ENCODE measurements at regions not wholly inside any gene's neighbourhood (a gene's known extent, or its start where the extent isn't known, plus 50 kb on each side); places are given as distances from the start of the nearest gene placed in this dataset.
"Not testable (repeated sequence)": the region's sequence is repeated elsewhere in the genome, so short reads cannot be mapped to it uniquely, and the experiment has no call there.

- intact Hi-C loops (cut with DNase I; ENCODE audit: low total_unique reads) = loop anchor here (10.0 kb wide), 1 partner anchor 281 kb away; no protein-coding TSS in a partner anchor
- TF ChIP-seq EP300 (IDR thresholded peaks at IDR 0.05) (no peak), POLR2A (IDR thresholded peaks at IDR 0.05) (no peak), POLR2AphosphoS5 (IDR thresholded peaks at IDR 0.05) (no peak), CTCF (IDR thresholded peaks at IDR 0.05) (no peak)
- peaks cover 0 to 10% (median 3%) of the 10 kb centered on the region in 4 donors for H3K4me1 ChIP-seq
- no peak overlapping the region for H3K4me3 ChIP-seq
- H3K27ac ChIP-seq = no peak overlapping the region
- no peaks in the 10 kb centered on the region for H3K9me3 ChIP-seq
- no peak for DNase-seq
- WGBS, 5 donors = 77 to 87% (median 77%) methylated on average over 6 to 7 of the region's 7 CpGs
- no peaks in the 10 kb centered on the region for H3K36me3 ChIP-seq
- H3K27me3 ChIP-seq = peaks cover 0 to 72% (median 17%) of the 10 kb centered on the region in 3 donors
Observed at GRCh38 chr11:45373506-45374035, 87.4 kb upstream of the SYT13 start.

GRCh38 chr11:45372414-45372813 lies 86.3 kb upstream of the SYT13 start:
- H3K4me3 ChIP-seq, DNase-seq, H3K36me3 ChIP-seq, H3K9me3 ChIP-seq, H3K4me1 ChIP-seq, H3K27ac ChIP-seq: not testable (repeated sequence)
- H3K27me3 ChIP-seq = peaks cover 0 to 76% (median 17%) of the 10 kb centered on the region in 3 donors
- intact Hi-C loops (cut with DNase I; ENCODE audit: low total_unique reads) = loop anchor here (10.0 kb wide), 1 partner anchor 282 kb away; no protein-coding TSS in a partner anchor
- WGBS, 5 donors = 64 to 84% (median 75%) methylated on average over 11 to 16 of the region's 16 CpGs

- peaks cover 0 to 76% (median 17%) of the 10 kb centered on the region in 3 donors for H3K27me3 ChIP-seq
- no peaks in the 10 kb centered on the region for H3K9me3 ChIP-seq
- 18 to 23% (median 21%) methylated on average over 28 to 31 of the region's 31 CpGs for WGBS, 5 donors
- no peaks in the 10 kb centered on the region for H3K36me3 ChIP-seq
- intact Hi-C loops (cut with DNase I; ENCODE audit: low total_unique reads) = loop anchor here (10.0 kb wide), 1 partner anchor 283 kb away; no protein-coding TSS in a partner anchor
- H3K4me1 ChIP-seq = peaks cover 0 to 10% (median 3%) of the 10 kb centered on the region in 4 donors
- H3K27ac ChIP-seq = no peak overlapping the region
- peak in 5 of 7 experiments; percentile 55 to 79 (median 72) for TF ChIP-seq CTCF (IDR thresholded peaks at IDR 0.05)
- no peak for TF ChIP-seq POLR2AphosphoS5 (IDR thresholded peaks at IDR 0.05)
- peak; percentile 65 to 91 for DNase-seq
- no peak overlapping the region for H3K4me3 ChIP-seq
Observed at GRCh38 chr11:45371251-45372115, 85.3 kb upstream of the SYT13 start.

- Histone ChIP-seq H3K36me3 (no peaks in the 10 kb centered on the region), H3K4me1 (peaks cover 0 to 10% (median 3%) of the 10 kb centered on the region in 4 donors), H3K9me3 (no peaks in the 10 kb centered on the region), H3K27ac (no peak overlapping the region), H3K4me3 (no peak overlapping the region), H3K27me3 (peaks cover 0 to 67% (median 17%) of the 10 kb centered on the region in 3 donors)
- TF ChIP-seq POLR2AphosphoS5 (IDR thresholded peaks at IDR 0.05) (no peak), CTCF (IDR thresholded peaks at IDR 0.05) (no peak), POLR2A (IDR thresholded peaks at IDR 0.05) (no peak), EP300 (IDR thresholded peaks at IDR 0.05) (no peak)
- WGBS, 5 donors = 40 to 54% (median 51%) methylated on average over 8 of the region's 8 CpGs
- intact Hi-C loops (cut with DNase I; ENCODE audit: low total_unique reads) = no loop called here
- DNase-seq = no peak
Observed at GRCh38 chr11:45369313-45369712, 83.2 kb upstream of the SYT13 start.

Measured in stomach (tissue), 8 donors.